Tibial artery (tissue), 4 donors: ENCODE measurements at regions not wholly inside any gene's neighbourhood (a gene's known extent, or its start where the extent isn't known, plus 50 kb on each side); places are given as distances from the start of the nearest gene placed in this dataset.

ENCODE experiments used
- DNase-seq, 2 donors: peaks; one replicate each; pipeline ENCODE4 v3.0.0-alpha.2; 2019
- H3K27ac ChIP-seq, 2 donors: fragments of 200-600 bp; sonication (generic) in 1 of 2; 1 replicate in 1 of 2; 2 replicates in 1 of 2; pipeline ENCODE4 v1.5.1; 2018 to 2019; ENCODE audit warnings: mild to moderate bottlenecking in 1 of 2
- H3K27me3 ChIP-seq, 2 donors: fragments of 200-600 bp; sonication (generic) in 1 of 2; one replicate each; pipeline versions ENCODE4 v1.5.1 to v1.6.0; 2016 to 2019
- H3K36me3 ChIP-seq, 3 donors: fragments of 200-600 bp; sonication (generic) in 2 of 3; one replicate each; pipeline ENCODE4 v1.5.1; 2016 to 2019; ENCODE audit warnings: mild to moderate bottlenecking in 2 of 3
- H3K4me1 ChIP-seq, 4 donors: fragments of 200-600 bp; sonication (generic) in 2 of 4; 1 replicate in 3 of 4; 2 replicates in 1 of 4; pipeline ENCODE4 v1.5.1; 2016 to 2019
- H3K4me3 ChIP-seq, 2 donors: fragments of 200-600 bp; sonication (generic) in 1 of 2; 1 replicate in 1 of 2; 2 replicates in 1 of 2; pipeline ENCODE4 v1.5.1; 2018 to 2019; ENCODE audit warnings: mild to moderate bottlenecking in 2 of 2
- H3K9me3 ChIP-seq, 3 donors: fragments of 200-600 bp; sonication (generic) in 1 of 3; one replicate each; pipeline ENCODE4 v1.5.1; 2016 to 2019
- intact Hi-C: fragments of 100-400 bp; cut with DNase I; formaldehyde crosslinking; loops from one replicate; pipeline ENCODE4 v1.15.0; 2023; ENCODE audit warnings: low total_unique reads
- TF ChIP-seq, protein P1 (sequence below), 2 experiments: fragments of 200-600 bp in 1 of 2; fragments of 450-650 bp in 1 of 2; IDR thresholded peaks; one replicate each; pipeline ENCODE4 v1.5.1; 2017 to 2019; ENCODE audit warnings: antibody characterized with exemption in 2 of 2, mild to moderate bottlenecking in 1 of 2, moderate library complexity in 1 of 2

DNA sequence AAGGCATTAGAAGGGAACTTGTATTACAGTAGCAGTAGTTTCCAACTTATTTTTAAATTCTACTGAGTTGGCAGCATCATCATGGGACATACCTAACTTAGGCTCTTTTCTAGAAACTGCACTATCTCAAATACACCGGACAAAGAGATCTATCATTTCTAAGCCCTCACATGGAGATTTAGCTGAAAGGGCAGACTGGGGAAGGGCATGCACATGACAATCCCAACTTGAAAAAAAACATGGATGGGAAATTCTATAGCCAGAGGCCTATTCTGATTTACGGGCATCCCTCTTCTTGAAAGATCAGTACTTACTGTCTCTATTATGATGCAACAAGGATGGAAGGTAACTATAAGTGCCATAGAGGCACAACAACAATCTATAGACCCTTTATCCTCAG lies 1328.6 kb downstream of the UQCRFS1 start:
- Histone ChIP-seq H3K4me3 (no peak overlapping the region), H3K27ac (no peak overlapping the region), H3K36me3 (no peaks in the 10 kb centered on the region), H3K4me1 (no peaks in the 10 kb centered on the region), H3K27me3 (no peaks in the 10 kb centered on the region), H3K9me3 (no peaks in the 10 kb centered on the region)
- TF ChIP-seq, protein P1, sequence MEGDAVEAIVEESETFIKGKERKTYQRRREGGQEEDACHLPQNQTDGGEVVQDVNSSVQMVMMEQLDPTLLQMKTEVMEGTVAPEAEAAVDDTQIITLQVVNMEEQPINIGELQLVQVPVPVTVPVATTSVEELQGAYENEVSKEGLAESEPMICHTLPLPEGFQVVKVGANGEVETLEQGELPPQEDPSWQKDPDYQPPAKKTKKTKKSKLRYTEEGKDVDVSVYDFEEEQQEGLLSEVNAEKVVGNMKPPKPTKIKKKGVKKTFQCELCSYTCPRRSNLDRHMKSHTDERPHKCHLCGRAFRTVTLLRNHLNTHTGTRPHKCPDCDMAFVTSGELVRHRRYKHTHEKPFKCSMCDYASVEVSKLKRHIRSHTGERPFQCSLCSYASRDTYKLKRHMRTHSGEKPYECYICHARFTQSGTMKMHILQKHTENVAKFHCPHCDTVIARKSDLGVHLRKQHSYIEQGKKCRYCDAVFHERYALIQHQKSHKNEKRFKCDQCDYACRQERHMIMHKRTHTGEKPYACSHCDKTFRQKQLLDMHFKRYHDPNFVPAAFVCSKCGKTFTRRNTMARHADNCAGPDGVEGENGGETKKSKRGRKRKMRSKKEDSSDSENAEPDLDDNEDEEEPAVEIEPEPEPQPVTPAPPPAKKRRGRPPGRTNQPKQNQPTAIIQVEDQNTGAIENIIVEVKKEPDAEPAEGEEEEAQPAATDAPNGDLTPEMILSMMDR (IDR thresholded peaks at IDR 0.05), result no peak
- intact Hi-C loops, result no loop called here
- no peak for DNase-seq

DNA sequence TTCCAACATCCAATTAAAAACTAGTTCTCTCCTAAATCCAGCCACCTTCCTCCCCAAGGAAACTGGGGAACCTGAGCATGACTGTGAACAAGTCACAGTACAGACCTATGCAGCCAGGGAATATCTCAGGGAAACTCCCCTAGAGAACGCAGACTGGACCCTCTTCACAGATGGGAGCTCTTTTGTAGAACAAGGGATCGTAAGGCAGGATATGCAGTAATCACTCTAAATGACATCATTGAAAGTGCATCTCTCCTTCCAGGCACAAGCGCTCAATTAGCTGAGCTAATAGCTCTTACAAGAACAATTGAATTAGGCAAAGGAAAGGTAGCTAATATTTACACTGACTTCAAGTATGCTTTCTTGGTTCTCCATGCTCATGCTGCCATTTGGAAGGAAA lies 1331.7 kb downstream of the UQCRFS1 start:
- Histone ChIP-seq H3K4me1 (no peaks in the 10 kb centered on the region), H3K27me3 (no peaks in the 10 kb centered on the region), H3K27ac (no peak overlapping the region), H3K4me3 (no peak overlapping the region), H3K9me3 (no peaks in the 10 kb centered on the region), H3K36me3 (no peaks in the 10 kb centered on the region)
- intact Hi-C loops, result no loop called here
- TF ChIP-seq, protein P1 (IDR thresholded peaks at IDR 0.05), result no peak
- DNase-seq, result no peak

DNA sequence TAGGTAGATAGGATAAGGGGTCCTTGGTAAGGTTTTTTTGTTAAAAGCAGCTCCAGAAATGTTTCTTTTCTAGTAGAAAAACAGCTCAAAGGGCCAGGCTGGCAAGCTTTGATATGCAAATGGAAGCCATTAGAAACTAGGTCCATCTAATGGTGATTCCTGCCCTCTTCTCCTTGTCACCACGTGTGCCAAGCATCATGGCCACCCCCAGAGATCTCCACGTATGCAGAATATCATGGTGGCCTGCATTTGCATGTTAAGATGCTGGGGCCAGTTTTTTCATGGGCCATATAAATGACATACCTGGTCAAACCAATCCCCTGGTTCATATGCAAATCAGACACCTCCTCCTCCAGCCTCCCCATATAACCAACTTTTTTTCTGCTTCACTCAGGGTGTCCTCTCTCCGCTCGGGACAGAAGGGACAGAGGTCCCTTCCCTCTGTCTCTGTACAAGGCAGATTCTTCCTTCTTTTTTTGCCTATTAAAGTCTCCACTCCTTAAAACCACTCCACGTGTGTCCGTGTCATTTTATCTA lies 1335.9 kb downstream of the UQCRFS1 start:
- Histone ChIP-seq H3K9me3 (peaks cover 0 to 7% (median 0%) of the 10 kb centered on the region in 3 donors), H3K27ac (no peak overlapping the region), H3K4me1 (no peaks in the 10 kb centered on the region), H3K36me3 (no peaks in the 10 kb centered on the region), H3K27me3 (no peaks in the 10 kb centered on the region), H3K4me3 (no peak overlapping the region)
- TF ChIP-seq, protein P1 (IDR thresholded peaks at IDR 0.05), result no peak
- intact Hi-C loops, result no loop called here
- no peak for DNase-seq

DNA sequence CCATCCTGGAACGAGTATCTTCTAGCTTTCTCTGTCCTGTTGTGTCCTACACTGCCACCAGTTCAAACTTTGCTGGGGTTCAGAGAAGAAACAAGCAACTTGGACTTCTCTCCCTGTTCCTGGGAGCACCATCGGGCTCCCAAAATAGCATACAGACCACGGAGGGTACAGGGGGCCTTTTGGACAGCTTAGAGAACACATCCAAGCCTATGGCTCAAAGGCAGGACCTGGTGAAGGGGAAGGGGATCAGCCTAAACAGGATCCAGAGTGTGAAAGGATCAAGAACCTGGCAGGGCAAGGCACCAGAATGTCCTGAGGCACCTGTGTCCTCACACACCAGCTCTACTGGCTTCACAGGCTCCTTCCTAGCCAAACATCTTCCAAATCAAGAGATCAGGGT lies 1336.5 kb downstream of the UQCRFS1 start:
- no peaks in the 10 kb centered on the region for H3K27me3 ChIP-seq
- no peaks in the 10 kb centered on the region for H3K36me3 ChIP-seq
- no peak overlapping the region for H3K27ac ChIP-seq
- no peaks in the 10 kb centered on the region for H3K4me1 ChIP-seq
- intact Hi-C loops, result no loop called here
- peaks cover 0 to 7% (median 0%) of the 10 kb centered on the region in 3 donors for H3K9me3 ChIP-seq
- TF ChIP-seq, protein P1 (IDR thresholded peaks at IDR 0.05), result no peak
- no peak for DNase-seq
- H3K4me3 ChIP-seq, result no peak overlapping the region

DNA sequence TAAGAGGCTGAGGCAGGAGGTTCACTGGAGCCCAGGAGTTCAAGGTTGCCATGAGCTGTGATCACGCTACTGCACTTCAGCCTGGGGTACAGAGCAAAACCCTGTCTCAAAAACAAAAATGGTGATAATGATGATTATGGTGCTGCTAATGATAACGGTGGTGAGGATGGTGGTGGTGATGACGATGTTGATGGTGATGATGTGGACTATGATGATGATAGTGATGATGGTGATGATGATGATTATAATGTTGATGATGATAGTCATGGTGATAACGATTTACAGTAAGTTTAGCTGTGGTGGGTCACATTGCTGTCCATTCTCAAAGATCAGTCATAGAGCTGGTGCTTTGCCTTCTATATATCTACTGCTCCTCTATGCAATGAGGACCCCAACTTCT lies 1340.6 kb downstream of the UQCRFS1 start:
- DNase-seq, result no peak
- Histone ChIP-seq H3K4me3 (no peak overlapping the region), H3K36me3 (no peaks in the 10 kb centered on the region), H3K9me3 (peaks cover 0 to 7% (median 0%) of the 10 kb centered on the region in 3 donors), H3K27me3 (no peaks in the 10 kb centered on the region), H3K4me1 (no peaks in the 10 kb centered on the region), H3K27ac (no peak overlapping the region)
- TF ChIP-seq, protein P1 (IDR thresholded peaks at IDR 0.05), result no peak
- intact Hi-C loops, result no loop called here

DNA sequence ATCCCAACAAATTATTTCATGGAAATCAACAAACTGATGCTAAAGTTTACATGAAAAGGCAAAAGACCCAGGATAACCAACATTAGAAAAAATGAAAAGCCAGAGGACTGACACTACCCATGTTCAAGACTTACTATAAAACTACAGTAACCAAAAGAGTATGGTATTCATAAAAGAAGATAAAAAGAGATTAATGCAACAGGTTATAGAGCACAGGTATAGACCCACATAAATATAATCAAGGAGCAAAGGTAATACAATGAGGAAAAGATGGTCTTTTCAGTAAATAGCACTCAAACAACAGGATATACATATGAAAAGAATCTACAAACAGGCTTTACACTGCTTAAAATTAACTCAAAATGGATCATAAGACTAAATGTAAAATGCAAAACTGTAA lies 1342.7 kb downstream of the UQCRFS1 start:
- TF ChIP-seq, protein P1 (IDR thresholded peaks at IDR 0.05), result no peak
- DNase-seq, result no peak
- Histone ChIP-seq H3K9me3 (peaks cover 0 to 4% (median 0%) of the 10 kb centered on the region in 3 donors), H3K36me3 (no peaks in the 10 kb centered on the region), H3K27me3 (no peaks in the 10 kb centered on the region), H3K4me3 (no peak overlapping the region), H3K27ac (no peak overlapping the region), H3K4me1 (no peaks in the 10 kb centered on the region)
- intact Hi-C loops, result no loop called here
